ENCODE measurements at regions not wholly inside any gene's neighbourhood (a gene's known extent, or its start where the extent isn't known, plus 50 kb on each side); places are given as distances from the start of the nearest gene placed in this dataset.

- H3K27me3 Mint-ChIP-seq (ENCODE audit: insufficient read depth, low read depth, poor library complexity): no peaks in the 10 kb centered on the region
- H3K27ac ChIP-seq (ENCODE audit: low read depth): no peak overlapping the region
- H3K4me2 ChIP-seq: no peak overlapping the region
- H3K4me1 ChIP-seq (ENCODE audit: insufficient read depth): no peaks in the 10 kb centered on the region
- H3K4me3 Mint-ChIP-seq: no peak overlapping the region
- H3K36me3 ChIP-seq (ENCODE audit: insufficient read depth): no peaks in the 10 kb centered on the region
- H3K4me3 ChIP-seq: no peak overlapping the region
- no peak for DNase-seq (ENCODE audit: low spot score)
- H4K20me1 ChIP-seq (replicated peaks; ENCODE audit: insufficient read depth): no peaks in the 10 kb centered on the region
- H3K27ac Mint-ChIP-seq: no peak overlapping the region
- peaks cover 1% of the 10 kb centered on the region; the same call in 1 of the 2 replicates for H3K9me2 ChIP-seq (ENCODE audit: insufficient read depth)
- H3K9me3 Mint-ChIP-seq: 0 out of 3 replicates have a peak, but pooled peaks cover 5% of the 10 kb centered on the region
- peak overlapping the region; percentile 40; the same call in 1 of the 2 replicates for H2AFZ ChIP-seq
- TF ChIP-seq ETS1 (IDR thresholded peaks at IDR 0.05) (no peak), NANOG (IDR thresholded peaks at IDR 0.05; ENCODE audit: borderline replicate concordance) (no peak), ZNF331 (CRISPR knock-in tag; IDR thresholded peaks at IDR 0.05; ENCODE audit: low read depth) (no peak), EZH2phosphoT487 (IDR thresholded peaks at IDR 0.05; ENCODE audit: unreplicated experiment) (no peak), CREB1 (CRISPR knock-in tag; IDR thresholded peaks at IDR 0.05; ENCODE audit: low read depth) (no peak), REST (IDR thresholded peaks at IDR 0.05; ENCODE audit: unreplicated experiment) (no peak), CTCF (conservative IDR thresholded peaks at IDR 0.05; ENCODE audit: low read depth in 2 of 2) (no peak), EZH2 (IDR thresholded peaks at IDR 0.05; ENCODE audit: low read depth, unreplicated experiment) (no peak), JUNB (IDR thresholded peaks at IDR 0.05; ENCODE audit: unreplicated experiment) (no peak), ZNF462 (CRISPR knock-in tag; IDR thresholded peaks at IDR 0.05) (no peak), ZNF114 (CRISPR knock-in tag; IDR thresholded peaks at IDR 0.05) (no peak), STAT1 (IDR thresholded peaks at IDR 0.05; ENCODE audit: unreplicated experiment) (no peak), POLR2AphosphoS5 (IDR thresholded peaks at IDR 0.05; ENCODE audit: low read depth) (no peak)
- H3K36me3 Mint-ChIP-seq (ENCODE audit: low read depth): peaks cover 8% of the 10 kb centered on the region; the same call in 2 of the 3 replicates
- H3K4me1 Mint-ChIP-seq: peaks cover 8% of the 10 kb centered on the region
- H3K79me2 ChIP-seq (replicated peaks; ENCODE audit: insufficient read depth): no peaks in the 10 kb centered on the region
- no peaks in the 10 kb centered on the region for H3F3A ChIP-seq (replicated peaks; ENCODE audit: low read depth)
- no peak for ATAC-seq
- H3K27me3 ChIP-seq (ENCODE audit: insufficient read depth): no peaks in the 10 kb centered on the region
Observed at GRCh38 chr2:138201286-138201685, 237.0 kb downstream of the HNMT start.

Data from GM23338 (cell line).